Natural killer cell (primary cell): ENCODE measurements at regions not wholly inside any gene's neighbourhood (a gene's known extent, or its start where the extent isn't known, plus 50 kb on each side); places are given as distances from the start of the nearest gene placed in this dataset.
"Not testable (repeated sequence)": the region's sequence is repeated elsewhere in the genome, so short reads cannot be mapped to it uniquely, and the experiment has no call there.

Experiments used
- ATAC-seq, 3 donors: fragments of 150-1000 bp in 2 of 3; fragments of 200-7000 bp in 1 of 3; cut with Tn5 transposase; 1 replicate in 1 of 3; 2 replicates in 2 of 3; pipeline ENCODE4 v1.10.0; 2021; ENCODE audit warnings: mild to moderate bottlenecking in 2 of 3, moderate library complexity in 2 of 3
- DNase-seq, 2 donors: peaks; one replicate each; pipeline versions ENCODE4 v3.0.0 to v3.0.0-alpha.2; 2013 to 2021; ENCODE audit warnings: mixed read lengths in 1 of 2
- H3K27ac ChIP-seq: one replicate; pipeline ENCODE4 v1.5.1; 2013; ENCODE audit warnings: mild to moderate bottlenecking, low read length
- H3K27me3 ChIP-seq: one replicate; pipeline ENCODE4 v1.6.1; 2013; ENCODE audit warnings: low read length; ENCODE audit not compliant: control insufficient read depth, insufficient read depth
- H3K36me3 ChIP-seq: one replicate; pipeline ENCODE4 v1.6.1; 2013; ENCODE audit warnings: low read length; ENCODE audit not compliant: control insufficient read depth, insufficient read depth
- H3K4me1 ChIP-seq: one replicate; pipeline ENCODE4 v1.6.1; 2013; ENCODE audit warnings: low read length; ENCODE audit not compliant: control insufficient read depth, insufficient read depth
- H3K4me3 ChIP-seq: one replicate; pipeline ENCODE4 v1.5.1; 2013; ENCODE audit warnings: low read length
- H3K9me3 ChIP-seq: one replicate; pipeline ENCODE4 v1.6.1; 2013; ENCODE audit warnings: low read length; ENCODE audit not compliant: control insufficient read depth, insufficient read depth
- H3K27ac Mint-ChIP-seq, 2 donors: one replicate each; pipeline ENCODE4 v1.8.0; 2022; ENCODE audit warnings: mild to moderate bottlenecking in 2 of 2, mixed read lengths in 2 of 2, moderate library complexity in 1 of 2
- H3K27me3 Mint-ChIP-seq, 2 donors: one replicate each; pipeline ENCODE4 v1.8.0; 2022; ENCODE audit warnings: low read depth in 2 of 2, mixed read lengths in 2 of 2
- H3K36me3 Mint-ChIP-seq: one replicate; pipeline ENCODE4 v1.8.0; 2022; ENCODE audit warnings: mixed read lengths
- H3K4me1 Mint-ChIP-seq, 2 donors: one replicate each; pipeline ENCODE4 v1.8.0; 2022; ENCODE audit warnings: mixed read lengths in 2 of 2
- H3K4me3 Mint-ChIP-seq: one replicate; pipeline ENCODE4 v1.8.0; 2022; ENCODE audit warnings: mild to moderate bottlenecking, moderate library complexity, mixed read lengths
- H3K9me3 Mint-ChIP-seq, 2 donors: one replicate each; pipeline ENCODE4 v1.8.0; 2022; ENCODE audit warnings: mixed read lengths in 2 of 2
- CTCF ChIP-seq: fragments of 200-600 bp; IDR thresholded peaks from one replicate; pipeline ENCODE4 v1.8.0; 2022; ENCODE audit warnings: antibody characterized with exemption
- WGBS: methylation state at CpG from one replicate; pipeline ENCODE4 v1.1.7; 2013; ENCODE audit warnings: missing lambda C conversion rate; ENCODE audit not compliant: insufficient coverage; 5-methylcytosine and 5-hydroxymethylcytosine counted together
- intact Hi-C: fragments of 100-400 bp; cut with micrococcal nuclease; formaldehyde crosslinking; loops from one replicate; pipeline ENCODE4 v1.14.2; 2022

DNA sequence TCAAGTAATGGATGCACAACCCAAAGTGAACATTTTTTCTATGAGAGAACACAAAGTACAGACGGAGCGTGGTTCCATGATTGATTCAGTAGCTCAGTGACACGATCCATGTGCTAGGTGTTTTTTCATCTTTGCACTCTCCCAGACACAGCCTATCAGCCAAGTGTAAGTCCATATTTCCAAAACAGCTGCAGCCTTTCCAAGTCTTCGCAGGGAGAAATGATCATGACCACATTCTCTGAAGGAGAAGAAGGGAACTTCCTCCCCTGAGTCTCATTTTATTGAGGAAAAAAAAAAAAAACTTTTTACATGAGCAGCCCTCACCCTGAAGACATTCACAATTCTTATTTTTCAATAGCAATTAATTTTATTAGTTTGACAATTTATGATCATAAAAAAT is 958.3 kb downstream of the LTN1 start:
- H3K4me3 ChIP-seq = not testable (repeated sequence)
- peaks cover 3 to 18% of the 10 kb centered on the region in 2 donors for H3K9me3 Mint-ChIP-seq

DNA sequence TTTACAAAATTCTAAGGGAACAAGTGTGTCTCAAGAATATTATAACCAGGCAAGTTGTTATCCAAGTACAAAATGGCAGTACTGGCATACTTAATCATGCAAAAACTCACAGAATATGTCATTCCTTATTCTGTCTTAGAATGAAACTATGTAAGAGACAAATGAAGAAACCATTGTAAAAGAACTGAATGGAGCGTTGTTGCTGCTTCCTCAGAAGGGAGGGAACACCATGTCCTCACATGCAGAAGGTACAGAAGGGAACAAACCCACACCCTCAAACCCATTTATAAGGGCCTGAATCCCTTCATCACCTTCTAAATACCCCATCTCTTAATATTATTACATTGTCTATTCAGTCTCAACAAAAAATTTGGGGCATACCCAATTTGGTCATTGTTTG is 960.0 kb downstream of the LTN1 start:
- DNase-seq, intact Hi-C loops, H3K27ac Mint-ChIP-seq, H3K4me1 ChIP-seq, H3K9me3 ChIP-seq, ATAC-seq, H3K27me3 ChIP-seq, H3K27ac ChIP-seq, H3K36me3 Mint-ChIP-seq, H3K4me3 Mint-ChIP-seq, H3K4me1 Mint-ChIP-seq, H3K36me3 ChIP-seq, H3K27me3 Mint-ChIP-seq, H3K4me3 ChIP-seq: not testable (repeated sequence)
- 100% methylated on average over 1 of the region's 1 CpG for WGBS
- peaks cover 5 to 18% of the 10 kb centered on the region in 2 donors for H3K9me3 Mint-ChIP-seq

More for the DNA sequence above, 958.3 kb downstream of the LTN1 start:
- H3K36me3 Mint-ChIP-seq, H3K4me1 ChIP-seq, H3K4me1 Mint-ChIP-seq, H3K27me3 ChIP-seq, H3K4me3 Mint-ChIP-seq, H3K9me3 ChIP-seq, H3K27ac Mint-ChIP-seq, DNase-seq, ATAC-seq, H3K27ac ChIP-seq, intact Hi-C loops, H3K27me3 Mint-ChIP-seq, H3K36me3 ChIP-seq: not testable (repeated sequence)
- 92% methylated on average over 3 of the region's 4 CpGs for WGBS

- H3K4me1 Mint-ChIP-seq, intact Hi-C loops, H3K9me3 ChIP-seq, H3K36me3 Mint-ChIP-seq, H3K27ac Mint-ChIP-seq, H3K4me1 ChIP-seq, H3K27me3 Mint-ChIP-seq, DNase-seq, H3K27me3 ChIP-seq, H3K27ac ChIP-seq, H3K4me3 Mint-ChIP-seq, H3K4me3 ChIP-seq, H3K36me3 ChIP-seq, ATAC-seq: not testable (repeated sequence)
- H3K9me3 Mint-ChIP-seq = peaks cover 5 to 18% of the 10 kb centered on the region in 2 donors
Observed at GRCh38 chr21:28031066-28031465, 961.6 kb downstream of the LTN1 start.

DNA sequence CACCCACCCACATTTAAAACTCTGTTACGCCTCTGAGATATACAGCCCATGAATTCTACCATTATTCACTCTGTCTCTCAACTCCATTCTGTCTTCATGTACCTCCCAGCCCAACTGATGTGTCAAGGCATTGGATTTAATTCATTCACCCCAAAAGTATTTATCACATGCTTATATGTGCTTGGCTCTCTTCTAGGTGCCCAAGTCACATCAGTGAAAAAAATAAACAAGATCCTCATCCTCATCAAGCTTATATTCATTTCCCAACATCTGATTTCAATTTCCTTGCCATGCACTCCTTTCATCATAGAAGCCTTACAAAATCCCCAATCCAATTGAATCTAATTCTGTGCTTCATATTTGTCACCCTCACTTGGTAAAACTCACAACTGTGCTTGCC is 967.6 kb downstream of the LTN1 start:
- 71% methylated on average over 1 of the region's 1 CpG for WGBS
- DNase-seq = no peak
- Histone ChIP-seq H3K27ac (no peak overlapping the region), H3K27me3 (no peaks in the 10 kb centered on the region), H3K9me3 (peaks cover 3% of the 10 kb centered on the region), H3K4me3 (no peak overlapping the region), H3K36me3 (no peaks in the 10 kb centered on the region), H3K4me1 (no peaks in the 10 kb centered on the region)
- intact Hi-C loops = no loop called here
- ATAC-seq = no peak
- Mint-ChIP-seq H3K4me3 (no peak overlapping the region), H3K27ac (no peak overlapping the region), H3K9me3 (peaks cover 0 to 5% of the 10 kb centered on the region in 2 donors), H3K36me3 (no peaks in the 10 kb centered on the region), H3K4me1 (no peaks in the 10 kb centered on the region), H3K27me3 (no peaks in the 10 kb centered on the region)
- TF ChIP-seq CTCF = no peak

DNA sequence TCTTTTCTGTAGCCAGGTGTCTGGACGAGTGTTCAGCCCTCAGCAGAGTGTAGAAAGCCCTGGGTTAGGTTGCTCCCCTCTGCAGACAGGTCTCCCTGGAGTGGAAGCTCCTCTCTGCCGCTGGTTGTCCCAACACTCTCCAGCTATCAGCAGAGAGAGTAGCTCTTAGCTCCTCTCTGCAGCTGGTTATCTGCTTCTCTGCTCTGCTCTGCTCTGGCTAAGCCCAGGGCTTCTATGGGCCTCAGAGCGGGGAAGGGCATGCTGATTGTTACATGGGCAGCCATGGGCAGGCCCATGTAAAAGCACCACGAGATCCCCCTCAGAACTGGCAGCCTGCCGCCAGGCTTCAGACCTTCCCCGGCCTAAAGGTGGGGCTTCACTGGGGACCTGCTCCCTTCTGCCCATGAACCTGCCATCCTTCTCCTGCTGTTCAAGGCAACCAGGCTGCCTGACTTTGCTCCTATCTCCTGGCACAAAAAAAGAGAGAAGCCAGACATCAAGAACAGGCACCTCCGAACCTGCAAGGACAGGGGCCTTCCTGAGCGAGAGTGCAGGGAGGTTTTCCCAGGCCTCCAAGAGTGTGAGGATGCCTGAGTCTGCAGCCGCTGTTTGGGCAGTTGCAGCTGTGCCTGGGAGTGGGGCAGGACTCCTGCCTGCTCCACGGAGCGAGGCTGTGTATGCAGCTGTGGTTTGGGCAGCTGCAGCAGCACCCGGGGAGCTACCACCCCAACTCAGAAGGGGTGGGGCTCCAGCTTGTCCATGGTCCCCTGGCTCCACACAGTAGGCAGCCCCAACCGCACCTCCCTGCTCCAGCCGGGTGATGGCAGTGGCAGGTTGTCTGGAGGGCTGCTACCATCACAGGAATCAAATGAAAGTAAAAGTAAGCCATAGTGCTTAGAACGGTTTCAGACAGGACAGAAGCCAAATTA is 973.7 kb downstream of the LTN1 start:
- DNase-seq (no peak), ATAC-seq (no peak)
- Mint-ChIP-seq H3K4me3 (no peak overlapping the region), H3K36me3 (no peaks in the 10 kb centered on the region), H3K27me3 (no peaks in the 10 kb centered on the region), H3K9me3 (peaks cover 0 to 5% of the 10 kb centered on the region in 2 donors), H3K27ac (no peak overlapping the region), H3K4me1 (no peaks in the 10 kb centered on the region)
- H3K4me1 ChIP-seq = no peaks in the 10 kb centered on the region
- H3K27ac ChIP-seq = no peak overlapping the region
- H3K4me3 ChIP-seq = no peak overlapping the region
- peaks cover 3% of the 10 kb centered on the region for H3K9me3 ChIP-seq
- H3K27me3 ChIP-seq = no peaks in the 10 kb centered on the region
- intact Hi-C loops = no loop called here
- WGBS = 81% methylated on average over 15 of the region's 15 CpGs
- TF ChIP-seq CTCF = no peak
- H3K36me3 ChIP-seq = no peaks in the 10 kb centered on the region
